H1 (cell line): ENCODE measurements at regions not wholly inside any gene's neighbourhood (a gene's known extent, or its start where the extent isn't known, plus 50 kb on each side); places are given as distances from the start of the nearest gene placed in this dataset.

Source experiments
- CTCF ChIA-PET: fragments of 300-600 bp; sonication (Branson Sonifier 250); formaldehyde crosslinking; loops from one replicate; lab custom pipeline; 2021; ENCODE audit not compliant: partially characterized antibody; lab: Charles Lee
- POLR2A ChIA-PET: fragments of 300-600 bp; sonication (Branson Sonifier 250); formaldehyde crosslinking; loops from one replicate; lab custom pipeline; 2021; ENCODE audit warnings: inconsistent platforms; ENCODE audit not compliant: partially characterized antibody; lab: Charles Lee
- DNase-seq, 2 experiments: peaks; one replicate each; pipeline versions ENCODE4 v3.0.0 to v3.0.0-alpha.2; 2010 to 2022; ENCODE audit warnings: low spot score in 2 of 2, low read depth in 1 of 2, mixed read lengths in 1 of 2
- FAIRE-seq: peaks from 2 replicates; lab custom pipeline; 2011; peaks lifted over from hg19 to GRCh38; lab: Jason Lieb, UNC
- H2AFZ ChIP-seq: 2 replicates; pipeline ENCODE4 v1.8.1; 2012; ENCODE audit warnings: low read length, inconsistent platforms
- H2AK5ac ChIP-seq: 2 replicates; pipeline ENCODE4 v1.6.1; 2013; ENCODE audit warnings: low read depth, low read length
- H2BK120ac ChIP-seq: replicated peaks from 2 replicates; pipeline ENCODE3; 2013; ENCODE audit warnings: low read depth, low read length, inconsistent platforms
- H2BK12ac ChIP-seq: 2 replicates; pipeline ENCODE4 v1.6.1; 2013; ENCODE audit warnings: low read depth, low read length
- H2BK15ac ChIP-seq: 2 replicates; pipeline ENCODE4 v1.6.1; 2013; ENCODE audit warnings: low read length
- H2BK20ac ChIP-seq: 2 replicates; pipeline ENCODE4 v1.6.1; 2013; ENCODE audit warnings: low read length
- H2BK5ac ChIP-seq: 2 replicates; pipeline ENCODE4 v1.6.1; 2013; ENCODE audit warnings: low read depth, low read length
- H3K14ac ChIP-seq: 2 replicates; pipeline ENCODE4 v1.6.1; 2013; ENCODE audit warnings: inconsistent platforms; ENCODE audit not compliant: insufficient read length
- H3K18ac ChIP-seq: 2 replicates; pipeline ENCODE4 v1.6.1; 2013; ENCODE audit warnings: low read length; ENCODE audit errors: extremely low read depth
- H3K23ac ChIP-seq: 2 replicates; pipeline ENCODE4 v1.6.1; 2013; ENCODE audit warnings: inconsistent platforms; ENCODE audit not compliant: insufficient read length
- H3K23me2 ChIP-seq: 2 replicates; pipeline ENCODE4 v1.6.1; 2013; ENCODE audit warnings: low read depth, low read length
- H3K27ac ChIP-seq: 2 replicates; pipeline ENCODE4 v1.6.1; 2011; ENCODE audit warnings: low read depth, low read length, inconsistent platforms
- H3K27me3 ChIP-seq, 4 experiments: replicated peaks in 1 of 4; 1 replicate in 1 of 4; 2 replicates in 3 of 4; pipeline versions ENCODE4 v1.6.1 to v1.8.1; 2011 to 2013; ENCODE audit warnings: low read length in 3 of 4, mild to moderate bottlenecking in 3 of 4, inconsistent platforms in 2 of 4, mixed read lengths in 2 of 4, moderate library complexity in 1 of 4; ENCODE audit not compliant: control insufficient read depth in 3 of 4, insufficient read depth in 3 of 4; ENCODE audit errors: extremely low read depth in 1 of 4
- H3K36me3 ChIP-seq, 4 experiments: 2 replicates each; pipeline versions ENCODE4 v1.6.1 to v1.8.1; 2011 to 2013; ENCODE audit warnings: mild to moderate bottlenecking in 4 of 4, low read length in 3 of 4, moderate library complexity in 2 of 4, control low read depth in 1 of 4, inconsistent platforms in 1 of 4; ENCODE audit not compliant: insufficient read depth in 4 of 4, control insufficient read depth in 2 of 4
- H3K4ac ChIP-seq: replicated peaks from 2 replicates; pipeline ENCODE3; 2013; ENCODE audit warnings: low read length, low read depth, mixed read lengths, inconsistent platforms; ENCODE audit not compliant: insufficient read length
- H3K4me1 ChIP-seq, 4 experiments: replicated peaks in 1 of 4; 1 replicate in 1 of 4; 2 replicates in 3 of 4; pipeline versions ENCODE4 v1.6.1 to v1.8.1; 2011 to 2013; ENCODE audit warnings: low read length in 3 of 4, inconsistent platforms in 2 of 4, mixed read lengths in 1 of 4; ENCODE audit not compliant: insufficient read depth in 4 of 4, control insufficient read depth in 3 of 4
- H3K4me2 ChIP-seq, 2 experiments: 2 replicates each; pipeline versions ENCODE4 v1.6.1 to v1.8.1; 2011 to 2013; ENCODE audit warnings: low read depth in 2 of 2, low read length in 2 of 2, control low read depth in 1 of 2, inconsistent platforms in 1 of 2, mild to moderate bottlenecking in 1 of 2; ENCODE audit not compliant: insufficient read depth in 1 of 2
- H3K4me3 ChIP-seq, 4 experiments: fragments of 200-600, 300-600 bp in 1 of 4; sonication (generic), shearing (Covaris generic), sonication (Bioruptor Twin) in 1 of 4; 2 replicates each; pipeline versions ENCODE4 v1.5.1 to v1.8.1; 2011 to 2016; ENCODE audit warnings: low read length in 4 of 4, low read depth in 3 of 4, control low read depth in 2 of 4, inconsistent platforms in 2 of 4, mild to moderate bottlenecking in 2 of 4, mixed read lengths in 1 of 4, moderate library complexity in 1 of 4; ENCODE audit not compliant: insufficient read depth in 2 of 4; ENCODE audit errors: extremely low read depth in 1 of 4
- H3K56ac ChIP-seq: replicated peaks from 2 replicates; pipeline ENCODE3; 2013; ENCODE audit warnings: low read depth, mild to moderate bottlenecking, mixed read lengths, low read length, inconsistent platforms; ENCODE audit not compliant: insufficient read length
- H3K79me1 ChIP-seq: 2 replicates; pipeline ENCODE4 v1.6.1; 2013; ENCODE audit warnings: low read depth, low read length, control low read depth
- H3K79me2 ChIP-seq, 2 experiments: 2 replicates each; pipeline versions ENCODE4 v1.6.1 to v1.8.1; 2012 to 2013; ENCODE audit warnings: low read length in 2 of 2, mild to moderate bottlenecking in 2 of 2, inconsistent platforms in 1 of 2; ENCODE audit not compliant: insufficient read depth in 2 of 2, control insufficient read depth in 1 of 2
- H3K9ac ChIP-seq, 4 experiments: replicated peaks in 1 of 4; 1 replicate in 1 of 4; 2 replicates in 3 of 4; pipeline versions ENCODE4 v1.6.1 to v1.8.1; 2011 to 2013; ENCODE audit warnings: low read depth in 3 of 4, low read length in 3 of 4, control low read depth in 2 of 4, mild to moderate bottlenecking in 2 of 4, moderate library complexity in 2 of 4, inconsistent platforms in 1 of 4; ENCODE audit errors: extremely low read depth in 1 of 4
- H3K9me3 ChIP-seq, 2 experiments: 2 replicates each; pipeline versions ENCODE4 v1.6.1 to v1.8.1; 2012 to 2013; ENCODE audit warnings: mild to moderate bottlenecking in 2 of 2, moderate library complexity in 2 of 2, control low read depth in 1 of 2, inconsistent platforms in 1 of 2, low read depth in 1 of 2, low read length in 1 of 2, mixed read lengths in 1 of 2; ENCODE audit not compliant: insufficient read depth in 2 of 2
- H4K20me1 ChIP-seq, 2 experiments: replicated peaks in 1 of 2; 2 replicates each; pipeline versions ENCODE3 to v1.8.1; 2011 to 2013; ENCODE audit warnings: inconsistent platforms in 2 of 2, low read length in 2 of 2, mild to moderate bottlenecking in 1 of 2; ENCODE audit not compliant: insufficient read depth in 2 of 2, control insufficient read depth in 1 of 2
- H4K5ac ChIP-seq: 2 replicates; pipeline ENCODE4 v1.6.1; 2013; ENCODE audit warnings: low read length, low read depth, mixed read lengths, inconsistent platforms; ENCODE audit not compliant: insufficient read length
- H4K8ac ChIP-seq: 2 replicates; pipeline ENCODE4 v1.8.0; 2013; ENCODE audit warnings: mild to moderate bottlenecking, moderate library complexity, low read length, inconsistent platforms; ENCODE audit not compliant: insufficient read depth; ENCODE audit errors: extremely low read depth
- H4K91ac ChIP-seq: replicated peaks from 2 replicates; pipeline ENCODE3; 2013; ENCODE audit warnings: low read length, mixed read lengths, inconsistent platforms; ENCODE audit not compliant: insufficient read length
- CBX5 ChIP-seq: fragments of 300-800, 300-1000 bp; sonication (generic); IDR thresholded peaks from 2 replicates; pipeline ENCODE4 v1.7.1; 2016; ENCODE audit warnings: antibody characterized with exemption, low read length, low read depth
- CBX8 ChIP-seq: fragments of 300-800, 300-1000 bp; sonication (generic); IDR thresholded peaks from 2 replicates; pipeline ENCODE4 v1.7.1; 2016; ENCODE audit warnings: low read depth, low read length, borderline replicate concordance
- CREB1 ChIP-seq: IDR thresholded peaks from 2 replicates; pipeline ENCODE4 v1.6.1; 2012; ENCODE audit warnings: inconsistent platforms
- CTBP2 ChIP-seq: IDR thresholded peaks from 2 replicates; pipeline ENCODE4 v1.7.0; 2011; ENCODE audit warnings: borderline replicate concordance, mild to moderate bottlenecking, moderate library complexity, mixed read lengths, low read length; ENCODE audit not compliant: insufficient read depth, insufficient read length
- E2F6 ChIP-seq: IDR thresholded peaks from 2 replicates; pipeline ENCODE4 v1.6.1; 2012; ENCODE audit warnings: inconsistent platforms
- EZH2 ChIP-seq: fragments of 200-600 bp; sonication (generic); IDR thresholded peaks from 2 replicates; pipeline ENCODE4 v1.7.1; 2012; ENCODE audit warnings: low read depth, mild to moderate bottlenecking, moderate library complexity, low read length, inconsistent platforms; ENCODE audit not compliant: severe bottlenecking
- GTF2F1 ChIP-seq: IDR thresholded peaks from 2 replicates; pipeline ENCODE4 v1.6.1; 2012; ENCODE audit warnings: low read depth, low read length, improper control_type of control experiment, borderline replicate concordance
- KDM1A ChIP-seq: fragments of 200-600, 300-600 bp; sonication (generic); IDR thresholded peaks from 2 replicates; pipeline ENCODE4 v1.7.1; 2016; ENCODE audit warnings: mild to moderate bottlenecking, low read length, borderline replicate concordance
- NRF1 ChIP-seq: IDR thresholded peaks from 2 replicates; pipeline ENCODE4 v1.6.1; 2011; ENCODE audit warnings: mild to moderate bottlenecking, low read depth, low read length, improper control_type of control experiment
- RAD21 ChIP-seq, 2 experiments: IDR thresholded peaks in 1 of 2; conservative IDR thresholded peaks in 1 of 2; 2 replicates each; pipeline ENCODE4 v1.6.1; 2011; ENCODE audit warnings: low read depth in 2 of 2, low read length in 2 of 2, improper control_type of control experiment in 1 of 2, inconsistent platforms in 1 of 2, mild to moderate bottlenecking in 1 of 2, moderate library complexity in 1 of 2
- SP4 ChIP-seq: IDR thresholded peaks from 2 replicates; pipeline ENCODE4 v1.6.1; 2012; ENCODE audit warnings: low read length, inconsistent platforms
- WGBS, 2 experiments: shearing (Covaris generic) in 1 of 2; methylation state at CpG; one replicate each; pipeline versions ENCODE4 v1.1.6 to v1.1.7; 2013 to 2015; ENCODE audit warnings: low lambda C conversion rate in 2 of 2, mixed read lengths in 2 of 2, inconsistent platforms in 1 of 2, low coverage in 1 of 2, missing lambda C conversion rate in 1 of 2; ENCODE audit not compliant: insufficient replicate concordance in 2 of 2, insufficient coverage in 1 of 2, insufficient read length in 1 of 2; ENCODE audit errors: extremely low coverage in 1 of 2, missing lambda C conversion rate in 1 of 2; 5-methylcytosine and 5-hydroxymethylcytosine counted together

- H3K56ac ChIP-seq = no peak overlapping the region
- H2BK120ac ChIP-seq = no peak overlapping the region
- H3K36me3 ChIP-seq = no peaks in the 10 kb centered on the region
- H3K14ac ChIP-seq = no peak overlapping the region
- H3K4me1 ChIP-seq = no peaks in the 10 kb centered on the region
- ChIA-PET CTCF (no interaction called here), POLR2A (no interaction called here)
- H2BK5ac ChIP-seq = no peak overlapping the region
- 79% methylated on average over 2 of the region's 2 CpGs; no CpG with 5 or more reads in 1 of the 2 experiments for WGBS, 2 experiments
- TF ChIP-seq NRF1 = no peak
- no peak for TF ChIP-seq EZH2
- TF ChIP-seq E2F6 = no peak
- TF ChIP-seq RAD21 (IDR thresholded peaks at IDR 0.05 in 1 of 2, conservative IDR thresholded peaks at IDR 0.05 in 1 of 2; ENCODE audit: low read depth in 2 of 2, low read length in 2 of 2) = no peak
- no peak for TF ChIP-seq CBX5
- no peak for TF ChIP-seq GTF2F1
- no peak for TF ChIP-seq CREB1
- TF ChIP-seq CTBP2 = no peak
- no peak for TF ChIP-seq CBX8
- no peak for TF ChIP-seq KDM1A
- TF ChIP-seq SP4 = no peak
- H3K9ac ChIP-seq = no peak overlapping the region
- no peak overlapping the region for H2AFZ ChIP-seq
- no peaks in the 10 kb centered on the region for H3K79me1 ChIP-seq
- H3K4me2 ChIP-seq = no peak overlapping the region
- H3K23ac ChIP-seq = no peak overlapping the region
- H3K23me2 ChIP-seq = no peaks in the 10 kb centered on the region
- H4K20me1 ChIP-seq = no peaks in the 10 kb centered on the region
- no peak overlapping the region for H4K8ac ChIP-seq
- DNase-seq = no peak
- no peak overlapping the region for H3K4me3 ChIP-seq
- no peak for FAIRE-seq
- no peaks in the 10 kb centered on the region for H3K79me2 ChIP-seq
- no peak overlapping the region for H4K91ac ChIP-seq
- H3K9me3 ChIP-seq = peaks cover 8 to 12% of the 10 kb centered on the region in 2 experiments
- H2AK5ac ChIP-seq = no peak overlapping the region
- no peak overlapping the region for H2BK20ac ChIP-seq
- H4K5ac ChIP-seq = no peak overlapping the region
- H3K27ac ChIP-seq = no peak overlapping the region
- H3K27me3 ChIP-seq = no peaks in the 10 kb centered on the region; a peak in 1 of 7 replicates
- H2BK15ac ChIP-seq = no peak overlapping the region
- no peak overlapping the region for H3K18ac ChIP-seq
- no peak overlapping the region for H2BK12ac ChIP-seq
- H3K4ac ChIP-seq = no peak overlapping the region
These were observed 77.5 kb downstream of the HTR5A start for GRCh38 chr7:155147624-155148023.
